Adrenal gland (tissue), 9 donors: ENCODE measurements at regions not wholly inside any gene's neighbourhood (a gene's known extent, or its start where the extent isn't known, plus 50 kb on each side); places are given as distances from the start of the nearest gene placed in this dataset.

Experiments used
- DNase-seq, 7 donors: peaks; one replicate each; pipeline ENCODE4 v3.0.0-alpha.2; 2019 to 2020
- H3K27ac ChIP-seq, 5 donors: fragments of 200-600 bp; sonication (generic) in 4 of 5; 1 replicate in 3 of 5; 2 replicates in 2 of 5; pipeline versions ENCODE4 v1.5.1 to v1.8.0; 2016 to 2020; ENCODE audit warnings: mild to moderate bottlenecking in 1 of 5
- H3K27me3 ChIP-seq: fragments of 200-600 bp; 2 replicates; pipeline ENCODE4 v1.8.0; 2021
- H3K36me3 ChIP-seq, 2 donors: fragments of 200-600 bp; replicated peaks in 1 of 2; 1 replicate in 1 of 2; 2 replicates in 1 of 2; pipeline versions ENCODE4 v1.5.1 to v1.8.0; 2018 to 2022
- H3K4me1 ChIP-seq, 2 donors: fragments of 200-600 bp; replicated peaks in 1 of 2; 1 replicate in 1 of 2; 2 replicates in 1 of 2; pipeline versions ENCODE4 v1.5.1 to v1.8.0; 2018 to 2021
- H3K4me3 ChIP-seq, 4 donors: fragments of 200-600 bp; sonication (generic) in 3 of 4; one replicate each; pipeline ENCODE4 v1.5.1; 2016 to 2018
- H3K9me3 ChIP-seq, 3 donors: fragments of 200-600 bp; sonication (generic) in 1 of 3; replicated peaks in 1 of 3; 1 replicate in 2 of 3; 2 replicates in 1 of 3; pipeline versions ENCODE4 v1.5.1 to v1.8.0; 2016 to 2021
- CTCF ChIP-seq, 6 experiments: fragments of 450-650 bp in 4 of 6; fragments of 200-600 bp in 2 of 6; sonication (generic) in 1 of 6; IDR thresholded peaks; 1 replicate in 5 of 6; 2 replicates in 1 of 6; pipeline versions ENCODE4 v1.5.1 to v1.8.0; 2016 to 2021; ENCODE audit warnings: antibody characterized with exemption in 6 of 6, mild to moderate bottlenecking in 2 of 6, moderate library complexity in 1 of 6
- POLR2A ChIP-seq, 2 donors: fragments of 450-650 bp; IDR thresholded peaks; one replicate each; pipeline ENCODE4 v1.6.1; 2017; ENCODE audit warnings: antibody characterized with exemption in 2 of 2, mild to moderate bottlenecking in 2 of 2, moderate library complexity in 1 of 2
- WGBS, 4 donors: extraction: QIAGEN DNeasy Blood & Tissue Kit in 2 of 4; methylation state at CpG; one replicate each; pipeline versions ENCODE4 v1.1.5 to v1.1.7; 2013 to 2017; 5-methylcytosine and 5-hydroxymethylcytosine counted together
- intact Hi-C, 2 donors: fragments of 100-400 bp; cut with DNase I; formaldehyde crosslinking; loops; one replicate each; pipeline versions ENCODE4 v1.14.1 to v1.15.0; 2022 to 2023
- donor health status: healthy with polysubstance abuse.
- donor health status: Bipolar disorder and iron deficiency.
- donor health status: DM: yes; HTN: yes; CAD: no.
- donor health status: DM: no; HTN: no; CAD: no.
- donor health status: DM: no; HTN: no; CAD: no.

- 70 to 83% (median 79%) methylated on average over 3 of the region's 3 CpGs for WGBS, 4 donors
- intact Hi-C loops, result no loop called here
- TF ChIP-seq CTCF (IDR thresholded peaks at IDR 0.05) (no peak), POLR2A (IDR thresholded peaks at IDR 0.05) (no peak)
- Histone ChIP-seq H3K27ac (no peak overlapping the region), H3K4me3 (no peak overlapping the region), H3K4me1 (no peaks in the 10 kb centered on the region), H3K27me3 (no peaks in the 10 kb centered on the region), H3K36me3 (no peaks in the 10 kb centered on the region), H3K9me3 (no peaks in the 10 kb centered on the region)
- no peak for DNase-seq
Observed at GRCh38 chr6:15781333-15781732, 118.5 kb upstream of the DTNBP1 start.

- no peaks in the 10 kb centered on the region for H3K27me3 ChIP-seq
- no peak overlapping the region for H3K27ac ChIP-seq
- no peak overlapping the region for H3K4me3 ChIP-seq
- H3K9me3 ChIP-seq, result no peaks in the 10 kb centered on the region
- H3K36me3 ChIP-seq, result no peaks in the 10 kb centered on the region
- H3K4me1 ChIP-seq, result no peaks in the 10 kb centered on the region
- 50 to 78% (median 64%) methylated on average over 2 of the region's 2 CpGs for WGBS, 4 donors
- intact Hi-C loops, result no loop called here
- DNase-seq, result no peak
- TF ChIP-seq CTCF (IDR thresholded peaks at IDR 0.05), result no peak
- TF ChIP-seq POLR2A (IDR thresholded peaks at IDR 0.05), result no peak
Observed at GRCh38 chr6:15780437-15780836, 117.6 kb upstream of the DTNBP1 start.

- intact Hi-C loops, result no loop called here
- H3K4me1 ChIP-seq, result no peaks in the 10 kb centered on the region
- no peaks in the 10 kb centered on the region for H3K9me3 ChIP-seq
- TF ChIP-seq CTCF (IDR thresholded peaks at IDR 0.05), result no peak
- no peak for TF ChIP-seq POLR2A (IDR thresholded peaks at IDR 0.05)
- no peaks in the 10 kb centered on the region for H3K27me3 ChIP-seq
- WGBS, 4 donors, result 72 to 87% (median 76%) methylated on average over 3 of the region's 3 CpGs
- H3K36me3 ChIP-seq, result no peaks in the 10 kb centered on the region
- DNase-seq, result no peak
- H3K27ac ChIP-seq, result no peak overlapping the region
- no peak overlapping the region for H3K4me3 ChIP-seq
Observed at GRCh38 chr6:15779726-15780125, 116.9 kb upstream of the DTNBP1 start.

GRCh38 chr6:15776458-15776980 lies 113.7 kb upstream of the DTNBP1 start:
- WGBS, 4 donors, result 46 to 56% (median 52%) methylated on average over 2 of the region's 2 CpGs
- Histone ChIP-seq H3K27ac (no peak overlapping the region), H3K4me1 (no peaks in the 10 kb centered on the region), H3K4me3 (no peak overlapping the region), H3K36me3 (no peaks in the 10 kb centered on the region), H3K27me3 (no peaks in the 10 kb centered on the region), H3K9me3 (no peaks in the 10 kb centered on the region)
- DNase-seq, result no peak
- no peak for TF ChIP-seq POLR2A (IDR thresholded peaks at IDR 0.05)
- TF ChIP-seq CTCF (IDR thresholded peaks at IDR 0.05), result no peak
- intact Hi-C loops, result no loop called here
